NCI-H345 (cell line): ENCODE measurements at regions not wholly inside any gene's neighbourhood (a gene's known extent, or its start where the extent isn't known, plus 50 kb on each side); places are given as distances from the start of the nearest gene placed in this dataset.
"Not testable (repeated sequence)": the region's sequence is repeated elsewhere in the genome, so short reads cannot be mapped to it uniquely, and the experiment has no call there.

Source experiments
- DNase-seq: peaks from one replicate; lab custom pipeline; 2025; lab: John Stamatoyannopoulos, UW

DNA sequence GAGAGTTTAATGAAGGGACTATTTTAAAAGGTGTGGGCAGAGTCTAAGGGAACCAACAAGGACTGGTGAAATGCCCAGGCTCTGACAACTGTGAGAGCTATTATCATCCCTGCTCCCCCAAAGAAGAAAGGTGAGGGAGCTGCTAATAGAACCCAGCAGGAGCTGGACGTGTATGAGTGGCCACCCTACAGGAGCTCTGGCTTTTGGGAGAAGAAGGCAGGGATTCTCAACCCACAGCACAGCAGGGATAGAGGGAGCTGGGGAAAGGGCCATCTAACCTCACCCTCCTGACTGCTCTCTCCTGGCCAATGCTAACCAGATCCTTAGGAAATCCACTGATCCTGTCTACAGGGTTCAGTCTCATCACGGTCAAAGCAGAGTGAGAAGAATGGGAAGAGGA, 57.1 kb downstream of the GRIN2B start:
- DNase-seq = no peak

- DNase-seq = no peak
These were observed 62.5 kb downstream of the GRIN2B start for GRCh38 chr12:13918897-13919296.

- DNase-seq = no peak
These were observed 66.3 kb downstream of the GRIN2B start for GRCh38 chr12:13915096-13915495.

DNA sequence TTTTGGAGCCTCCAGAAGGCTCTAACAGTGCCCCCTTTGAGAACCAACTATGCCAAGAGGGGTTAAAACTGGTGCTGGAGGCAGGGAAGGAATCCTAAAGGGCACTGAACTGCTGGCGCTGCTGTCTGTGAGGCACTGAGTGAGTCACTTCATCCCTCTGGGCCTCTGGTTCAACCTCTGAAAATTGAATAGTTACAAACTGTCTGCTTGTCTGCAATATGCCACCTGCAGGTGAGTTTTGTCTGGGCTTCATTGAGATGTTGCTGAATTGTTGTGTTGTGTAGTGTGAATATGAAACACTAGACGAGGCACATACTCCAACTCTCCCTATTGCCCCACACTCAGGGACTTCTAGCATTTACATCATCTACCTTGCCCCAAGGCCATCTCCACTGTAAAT, 68.0 kb downstream of the GRIN2B start:
- no peak for DNase-seq

- no peak for DNase-seq
These were observed 69.4 kb downstream of the GRIN2B start for GRCh38 chr12:13911756-13912554.

- DNase-seq = no peak
These were observed 75.6 kb downstream of the GRIN2B start for GRCh38 chr12:13905794-13906193.

DNA sequence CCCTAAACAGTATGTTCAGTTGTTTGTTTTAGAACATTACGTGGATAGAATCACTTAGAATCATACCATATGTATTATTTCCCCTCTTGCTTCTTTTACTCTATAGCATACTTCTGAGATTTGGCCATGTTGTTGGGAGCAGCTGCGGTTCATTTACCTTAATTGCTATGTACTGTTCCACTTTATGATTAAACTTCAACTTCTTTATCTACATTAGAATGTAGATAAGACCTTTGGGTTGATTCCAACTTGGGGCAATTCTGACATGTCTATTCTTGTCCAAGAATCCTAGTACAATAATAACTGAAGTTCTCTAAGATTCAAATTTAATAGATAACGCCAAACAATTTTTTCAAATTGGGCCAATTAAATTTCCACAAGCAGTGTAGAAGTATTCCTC, 80.7 kb downstream of the GRIN2B start:
- no peak for DNase-seq

DNA sequence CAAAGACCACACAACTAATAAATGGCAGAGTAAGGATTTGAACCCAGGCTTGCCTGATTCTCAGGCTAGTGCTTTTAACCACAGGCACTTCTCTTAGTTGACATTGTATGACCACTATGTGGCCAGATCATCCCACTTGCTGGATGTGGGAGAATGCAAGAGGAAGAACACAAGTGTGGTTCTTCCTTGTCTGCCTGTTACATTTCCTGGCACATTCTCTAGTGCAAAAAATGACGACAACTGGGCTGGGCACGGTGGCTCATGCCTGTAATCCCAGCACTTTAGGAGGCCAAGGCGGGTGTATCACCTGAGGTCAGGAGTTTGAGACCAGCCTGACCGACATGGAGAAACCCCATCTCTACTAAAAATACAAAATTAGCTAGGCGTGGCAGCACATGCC, 83.0 kb downstream of the GRIN2B start:
- DNase-seq = not testable (repeated sequence)

GRCh38 chr12:13897811-13898210, 83.6 kb downstream of the GRIN2B start:
- no peak for DNase-seq

DNA sequence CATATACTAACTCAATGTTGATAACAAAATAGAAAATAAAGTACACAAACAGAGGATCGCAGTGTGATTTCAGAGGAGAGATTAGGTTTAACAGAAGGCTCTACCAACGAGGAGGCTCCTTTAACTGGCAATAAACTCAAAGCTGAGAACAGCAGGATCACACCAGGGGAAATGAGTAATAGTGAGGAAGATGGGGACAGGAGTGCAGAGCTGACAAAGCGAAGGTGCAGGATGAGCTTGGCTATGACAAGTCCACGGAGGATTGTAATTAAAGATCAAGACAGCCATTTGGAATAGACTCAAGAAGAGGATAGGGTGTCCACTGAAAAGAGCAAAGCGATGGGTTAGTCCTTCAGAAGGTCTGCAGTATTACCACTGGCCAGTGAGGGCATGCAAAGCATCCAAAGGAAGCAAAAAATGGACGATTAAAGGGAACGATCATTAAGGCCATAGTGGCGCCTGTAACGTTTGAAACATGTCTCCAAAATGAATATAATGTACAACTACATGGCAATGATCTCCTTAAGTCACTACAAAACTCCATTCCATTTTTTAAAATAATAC, 85.3 kb downstream of the GRIN2B start:
- DNase-seq = no peak

DNA sequence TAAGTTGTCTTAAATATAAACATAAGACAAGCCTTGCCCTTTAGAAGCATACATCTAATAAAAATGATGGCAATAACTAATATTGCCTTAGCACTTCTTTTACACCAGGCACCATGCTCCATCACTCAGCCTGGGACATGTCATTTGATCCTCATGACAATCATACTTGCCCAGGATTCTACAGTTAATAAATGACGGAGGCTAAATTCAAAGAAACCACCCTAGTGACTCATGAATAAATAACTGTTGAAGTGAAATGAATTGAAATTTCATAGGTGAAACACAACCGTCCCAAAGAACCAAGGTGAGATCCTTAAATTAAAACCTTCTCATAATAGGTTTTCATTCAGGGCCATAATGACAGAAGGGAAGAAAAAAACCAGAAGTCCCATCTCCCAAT, 89.5 kb downstream of the GRIN2B start:
- no peak for DNase-seq

DNA sequence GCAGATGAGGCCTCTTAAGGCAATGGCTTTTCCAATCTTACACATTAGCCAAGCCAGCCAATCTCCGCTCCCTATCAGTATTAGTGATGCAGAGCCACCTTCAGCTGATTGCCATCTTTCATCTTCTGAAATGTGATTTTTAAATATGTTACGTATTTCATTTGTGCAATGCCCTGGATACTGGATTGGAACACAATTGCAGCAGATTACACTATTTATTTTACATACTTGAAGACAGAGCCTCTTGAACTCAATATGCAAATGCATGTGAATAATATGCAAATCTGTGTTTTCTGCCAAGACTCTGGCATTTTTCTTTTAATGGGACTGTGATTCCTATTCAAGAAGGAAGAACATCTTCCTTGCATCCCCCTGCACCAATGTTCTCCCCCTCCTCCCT, 90.5 kb downstream of the GRIN2B start:
- DNase-seq = no peak

GRCh38 chr12:13887779-13888388, 93.5 kb downstream of the GRIN2B start:
- DNase-seq = no peak

- no peak for DNase-seq
These were observed 99.2 kb downstream of the GRIN2B start for GRCh38 chr12:13882176-13882575.

DNA sequence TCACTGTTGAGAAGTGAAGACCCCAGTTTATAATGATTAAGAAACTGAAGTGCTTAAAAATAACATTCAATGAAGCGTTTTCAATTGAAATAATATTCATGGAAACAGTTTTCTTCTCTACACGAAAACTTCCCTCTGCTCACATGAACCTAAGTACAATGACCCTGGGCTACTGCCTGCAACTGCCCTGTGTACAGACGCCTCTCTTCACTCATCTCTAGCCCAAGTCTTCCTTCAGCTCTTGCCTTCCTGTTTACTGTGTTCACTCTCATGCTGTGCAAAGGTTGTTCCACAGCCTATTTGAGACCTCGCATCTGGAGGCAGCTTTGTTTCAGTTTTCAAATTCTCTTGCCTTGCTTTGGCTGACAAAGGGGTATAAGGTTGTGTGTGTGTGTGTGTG, 100.8 kb downstream of the GRIN2B start:
- DNase-seq = no peak

- DNase-seq = no peak
These were observed 105.7 kb downstream of the GRIN2B start for GRCh38 chr12:13875744-13876143.

DNA sequence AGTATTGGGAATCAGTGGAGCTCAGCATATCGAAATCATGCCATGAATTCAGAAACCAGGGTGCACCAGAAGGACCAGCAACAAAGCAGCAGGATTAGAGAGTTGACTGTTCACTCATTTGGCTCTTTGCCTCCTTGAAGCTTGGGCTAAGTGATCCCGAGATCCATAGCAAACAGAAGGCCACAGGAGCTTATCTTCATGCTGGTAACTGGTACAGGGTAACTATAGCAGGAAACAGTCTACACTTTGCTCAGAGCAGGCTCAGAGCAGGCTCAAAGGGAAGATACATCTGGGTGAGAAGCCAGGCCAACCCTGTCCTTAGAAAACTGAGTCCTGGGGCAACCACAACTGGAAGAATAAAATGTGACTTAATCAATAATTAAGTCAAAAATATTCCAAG, 111.1 kb downstream of the GRIN2B start:
- no peak for DNase-seq

DNA sequence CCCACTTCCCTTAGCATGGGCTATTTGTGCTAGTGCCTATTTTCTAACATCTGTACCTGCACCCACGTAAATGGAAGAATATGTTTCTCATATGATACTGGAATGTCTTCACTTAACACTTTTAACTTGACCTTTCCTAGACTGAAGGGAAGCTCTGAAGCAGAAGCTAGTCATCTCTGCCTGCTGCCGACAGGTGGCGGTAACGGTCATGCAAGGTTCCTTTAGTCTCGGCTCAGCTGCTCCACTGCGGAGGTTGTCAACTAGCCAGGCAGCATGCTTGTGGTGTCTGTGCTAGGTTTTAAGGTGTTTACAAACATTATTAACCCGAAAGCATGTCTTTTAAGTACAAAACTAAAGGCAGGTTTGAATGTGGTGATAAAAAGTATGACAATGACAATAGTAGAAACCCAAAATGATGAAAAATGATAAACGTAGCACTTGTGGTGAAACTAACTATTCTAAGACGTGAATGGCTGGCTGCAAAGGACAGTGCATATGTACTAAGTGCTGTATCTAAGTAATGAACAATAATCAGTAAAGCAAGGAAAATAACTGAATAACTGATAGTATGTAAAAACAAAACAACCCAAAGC, 117.2 kb downstream of the GRIN2B start:
- DNase-seq = peak; percentile 76

DNA sequence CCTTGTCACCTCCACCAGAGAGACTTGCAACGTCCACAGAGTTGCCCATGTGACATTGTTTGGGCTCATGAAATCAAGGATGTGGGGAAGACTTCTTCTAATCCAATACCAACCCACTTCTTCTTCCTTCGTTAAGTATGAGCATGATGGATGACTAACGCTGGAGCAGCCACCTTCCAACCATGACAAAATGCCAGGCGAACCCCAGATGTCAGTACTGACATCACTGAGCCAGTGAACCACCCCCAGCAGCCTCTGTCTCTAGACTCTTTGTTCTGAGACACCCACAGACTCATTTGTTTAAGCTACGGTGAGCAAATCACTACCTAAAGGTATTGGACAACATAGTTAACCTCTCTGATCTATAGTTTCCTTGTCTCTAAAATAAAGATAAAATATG, 123.7 kb downstream of the GRIN2B start:
- DNase-seq = no peak

DNA sequence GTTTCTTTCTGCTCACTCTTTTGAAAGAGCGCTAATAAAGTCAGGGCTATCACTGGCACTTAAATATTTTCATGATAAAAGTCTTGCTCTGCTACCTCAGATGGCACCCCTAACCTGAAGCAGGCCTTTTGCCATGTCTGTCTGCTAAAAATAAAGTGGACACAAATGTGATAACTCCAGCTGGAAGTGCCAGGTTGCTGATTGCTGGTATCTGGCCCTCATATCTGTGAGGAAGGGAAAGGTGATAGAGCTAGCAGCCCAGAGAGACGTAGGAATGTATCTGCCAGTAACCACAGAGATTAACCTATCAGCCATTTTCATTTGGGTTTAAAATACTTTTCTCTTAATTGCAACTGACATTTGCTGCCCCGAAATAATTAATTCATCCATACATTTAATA, 127.9 kb downstream of the GRIN2B start:
- DNase-seq = no peak

GRCh38 chr12:13851828-13852227, 129.6 kb downstream of the GRIN2B start:
- peak; percentile 8 for DNase-seq

GRCh38 chr12:13849456-13849855, 131.9 kb downstream of the GRIN2B start:
- DNase-seq = no peak

GRCh38 chr12:13843841-13844240, 137.6 kb downstream of the GRIN2B start:
- no peak for DNase-seq
